HG03432 (cell line): ENCODE measurements at regions not wholly inside any gene's neighbourhood (a gene's known extent, or its start where the extent isn't known, plus 50 kb on each side); places are given as distances from the start of the nearest gene placed in this dataset.

ENCODE experiments used
- ATAC-seq: cut with Tn5 transposase; IDR thresholded peaks from one replicate; pipeline ENCODE4 v1.9.1; 2021; ENCODE audit warnings: mild to moderate bottlenecking, moderate library complexity; ENCODE audit not compliant: unreplicated experiment

DNA sequence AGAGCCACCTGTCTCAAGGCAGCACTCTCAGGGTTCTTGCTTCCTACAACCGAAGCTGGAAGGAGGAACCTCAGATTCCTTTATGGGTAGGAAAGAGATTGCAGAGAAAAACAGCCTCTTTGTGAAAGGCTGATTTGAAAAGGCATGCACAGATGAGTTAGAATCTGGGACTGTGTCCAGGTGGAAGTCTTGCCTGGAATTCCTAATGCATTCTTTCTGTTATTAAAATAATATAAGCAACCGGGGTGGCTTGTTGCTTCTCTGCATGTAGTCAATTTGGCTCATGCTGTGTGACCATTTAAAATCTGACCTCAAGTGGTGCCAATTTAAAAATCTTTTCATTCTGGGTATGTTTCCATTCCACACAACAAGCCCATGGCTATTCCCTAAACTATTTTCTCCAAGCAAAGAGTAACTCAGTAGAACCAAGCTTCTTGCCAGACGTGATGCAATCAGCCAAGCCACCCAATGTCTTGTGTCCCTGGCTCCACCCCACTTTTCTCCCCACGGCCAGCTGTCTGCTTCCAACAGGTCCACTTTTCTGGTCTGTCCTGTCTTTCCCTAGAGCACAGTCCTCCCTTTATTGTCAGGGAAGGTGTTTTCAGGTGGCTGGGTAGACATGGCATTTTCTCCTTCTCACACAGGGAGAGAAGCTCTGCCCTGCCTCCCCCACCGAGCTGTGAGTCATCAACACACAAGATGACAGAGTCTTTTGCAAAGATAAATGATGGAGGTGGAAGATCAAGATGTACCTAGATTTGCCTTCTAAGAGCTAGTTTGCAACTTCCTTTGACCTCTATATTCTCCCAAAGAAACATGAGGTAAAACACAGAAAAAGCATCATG, 394.3 kb downstream of the FOXO1 start:
- no peak for ATAC-seq

DNA sequence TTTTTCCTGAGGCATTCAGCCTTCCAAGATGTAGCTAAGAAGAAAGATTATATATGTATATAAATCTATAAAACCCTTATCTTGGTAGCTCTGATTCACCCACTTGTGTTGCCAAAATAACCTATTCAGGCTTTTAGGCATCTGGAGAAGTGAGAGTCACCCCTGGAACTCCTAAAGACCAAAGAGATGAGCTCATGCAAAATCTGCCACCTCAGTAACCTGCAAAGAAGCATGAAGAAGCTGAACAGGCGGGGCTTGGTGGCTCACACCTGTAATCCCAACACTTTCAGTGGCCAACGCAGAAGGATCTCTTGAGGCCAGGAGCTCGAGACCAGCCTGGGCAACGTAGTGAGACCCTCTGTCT, 393.7 kb downstream of the FOXO1 start:
- ATAC-seq = no peak

DNA sequence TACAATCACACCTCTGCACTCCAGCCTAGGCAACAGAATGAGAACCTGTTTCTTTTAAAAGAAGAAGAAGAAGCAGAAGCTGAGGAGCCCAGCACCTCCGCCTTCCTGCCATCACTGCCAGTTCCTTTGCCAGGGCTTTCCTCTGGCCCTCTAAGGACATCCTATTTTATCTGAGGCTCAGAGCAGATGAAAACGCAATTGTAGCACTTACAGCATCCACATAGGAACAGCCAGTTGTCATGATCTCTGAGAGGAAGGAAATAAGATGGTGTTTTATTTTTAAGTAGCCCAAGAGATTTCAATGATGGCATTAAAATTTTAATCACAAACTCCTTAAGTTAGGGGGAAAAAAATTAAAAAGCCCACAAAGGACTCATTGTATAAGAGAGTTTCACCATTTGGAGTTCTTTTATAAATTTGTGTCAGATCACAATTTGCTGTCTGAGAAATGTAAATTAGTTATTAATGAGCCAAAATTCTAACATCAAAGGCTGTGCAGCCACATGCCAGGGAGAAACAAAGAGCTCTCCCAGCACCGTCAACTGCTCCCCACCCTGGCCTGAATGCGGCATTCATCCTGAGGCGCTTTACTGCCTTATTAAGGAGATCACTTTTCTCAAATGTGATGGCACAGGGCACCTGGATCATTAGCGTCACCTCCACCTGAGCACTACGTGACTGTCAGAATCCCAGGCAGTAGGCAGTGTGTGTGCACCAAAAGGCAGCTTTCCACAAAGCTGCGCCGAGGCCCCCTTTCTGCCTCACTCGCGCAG, 393.0 kb downstream of the FOXO1 start:
- ATAC-seq = no peak

DNA sequence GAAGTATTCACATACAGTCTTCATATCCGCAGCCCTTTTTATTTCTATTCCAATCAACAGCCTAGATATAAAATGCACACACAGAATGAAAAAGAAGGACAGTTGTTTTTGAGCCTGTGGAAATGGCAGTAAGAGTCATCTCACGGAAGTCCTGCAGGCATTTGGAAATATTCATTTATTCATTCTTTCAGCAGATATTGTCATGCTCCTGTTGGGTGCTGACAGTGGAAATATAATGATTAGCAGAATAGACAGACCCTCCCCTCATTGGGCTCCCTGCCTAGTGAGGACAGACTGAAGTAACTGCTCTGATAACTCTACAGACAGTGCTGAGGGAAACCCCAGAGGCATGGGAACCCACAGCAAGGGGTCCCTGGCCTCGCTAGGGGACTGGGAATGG, 392.3 kb downstream of the FOXO1 start:
- no peak for ATAC-seq

DNA sequence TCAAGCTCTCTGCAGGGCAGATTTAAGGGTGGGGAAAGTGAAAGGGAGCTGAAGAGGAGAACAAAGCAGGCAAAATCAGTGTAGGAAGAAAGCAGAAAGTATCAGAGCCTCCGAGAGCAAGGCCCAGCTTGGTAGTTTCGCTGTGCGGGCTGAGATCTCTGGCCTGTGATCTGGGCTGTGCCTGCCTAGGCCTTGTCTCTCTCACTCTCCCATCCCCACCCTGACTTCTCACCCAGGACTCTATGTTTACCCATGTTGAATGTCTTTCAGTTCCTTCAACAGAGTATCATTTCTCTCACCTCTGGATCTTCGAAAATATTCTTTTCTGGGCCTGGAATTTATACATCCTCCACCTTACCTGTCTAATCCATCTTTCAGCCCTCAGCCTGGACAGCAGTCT, 391.3 kb downstream of the FOXO1 start:
- no peak for ATAC-seq

DNA sequence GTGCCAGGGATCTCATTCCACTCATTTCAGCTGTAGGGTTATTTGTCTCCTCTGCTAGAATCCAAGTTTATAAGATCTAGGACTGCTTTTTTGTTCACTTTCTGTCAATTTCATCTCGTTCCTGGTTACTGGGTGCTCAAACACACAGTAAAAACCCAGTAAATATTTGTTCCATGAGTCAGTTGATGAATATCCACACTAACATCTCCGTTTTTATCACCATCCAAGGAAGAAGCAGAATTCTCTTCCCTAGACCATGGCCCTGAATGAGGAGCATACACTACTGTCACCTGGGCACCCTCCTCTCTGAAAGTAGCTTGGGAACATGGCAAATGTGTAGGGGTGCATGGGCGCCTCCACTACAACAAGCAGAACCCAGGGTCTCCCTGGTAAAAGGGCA, 390.8 kb downstream of the FOXO1 start:
- ATAC-seq = no peak

DNA sequence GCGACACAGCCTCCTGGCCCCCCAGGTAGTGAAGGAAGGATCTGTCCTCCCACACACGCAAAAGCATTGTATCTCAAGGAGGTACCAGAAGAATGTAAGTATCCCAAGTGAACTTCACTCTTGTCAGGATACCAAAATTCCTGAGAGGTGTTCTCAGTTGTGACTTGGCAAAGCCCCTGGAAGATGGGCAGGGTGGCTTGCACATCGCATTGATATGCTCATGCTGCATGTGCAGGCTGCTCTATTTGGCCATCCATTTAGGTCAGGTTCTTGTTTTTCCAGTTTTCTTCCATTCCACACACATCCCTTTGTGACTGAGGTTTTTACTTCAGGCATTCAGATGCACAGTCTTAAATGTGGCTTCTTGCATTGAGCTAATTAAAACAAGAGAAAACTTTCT, 382.8 kb downstream of the FOXO1 start:
- no peak for ATAC-seq

DNA sequence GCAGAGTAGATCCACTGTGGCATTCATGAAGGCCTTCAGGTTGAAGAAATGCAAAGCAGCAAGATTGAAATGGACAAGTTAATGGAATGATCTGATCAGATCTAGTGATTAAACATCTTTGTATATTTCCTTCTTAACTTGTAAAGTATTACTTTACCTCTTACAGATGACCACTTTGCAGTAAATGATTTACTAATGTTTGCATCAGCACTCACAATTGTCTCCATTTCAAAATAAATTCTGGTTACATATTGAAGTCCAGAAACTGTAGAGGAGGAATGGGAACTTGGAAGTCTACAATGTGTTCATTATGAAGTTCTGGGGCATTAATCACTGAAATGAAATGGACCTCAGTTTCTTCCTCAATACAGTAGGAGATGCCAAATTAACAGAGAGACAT, 380.8 kb downstream of the FOXO1 start:
- no peak for ATAC-seq

DNA sequence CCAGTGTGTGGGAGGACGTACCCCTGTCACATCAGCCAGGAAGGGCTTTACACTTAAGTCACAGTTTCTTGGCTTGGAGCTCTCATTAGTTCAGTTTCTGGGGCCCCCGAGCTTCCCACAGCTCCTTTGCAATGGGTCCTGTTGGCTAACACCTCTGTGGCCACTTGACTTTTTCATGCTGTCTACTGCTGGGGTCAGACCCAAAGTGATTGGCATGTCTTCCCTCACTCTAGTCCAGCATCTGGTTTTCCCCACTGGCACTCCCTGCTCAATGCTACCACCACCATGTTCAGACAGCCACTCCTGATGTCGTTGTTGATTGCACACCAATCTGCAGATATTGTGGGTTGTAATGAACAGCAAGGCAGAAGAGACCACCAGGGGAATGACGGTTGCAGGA, 379.0 kb downstream of the FOXO1 start:
- ATAC-seq = no peak

DNA sequence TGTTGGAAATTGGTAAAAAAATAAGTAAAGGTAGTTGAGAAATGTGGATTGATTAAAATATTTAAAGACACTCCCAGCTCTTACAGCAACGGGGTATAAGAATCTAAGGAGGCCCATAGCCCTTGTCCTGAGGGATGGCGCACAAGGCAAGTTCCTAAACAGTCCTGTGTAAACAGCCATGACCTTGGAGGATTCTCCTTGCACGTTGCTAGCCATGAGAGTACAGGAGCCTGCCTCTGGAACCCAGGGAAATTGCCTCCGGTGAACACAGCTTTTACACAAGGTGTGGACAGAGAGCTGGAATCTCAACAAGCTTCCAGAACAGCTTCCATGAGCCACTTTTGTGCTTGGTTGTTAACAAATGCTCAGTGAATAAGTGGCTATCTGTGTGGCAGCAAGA, 378.2 kb downstream of the FOXO1 start:
- ATAC-seq = no peak

DNA sequence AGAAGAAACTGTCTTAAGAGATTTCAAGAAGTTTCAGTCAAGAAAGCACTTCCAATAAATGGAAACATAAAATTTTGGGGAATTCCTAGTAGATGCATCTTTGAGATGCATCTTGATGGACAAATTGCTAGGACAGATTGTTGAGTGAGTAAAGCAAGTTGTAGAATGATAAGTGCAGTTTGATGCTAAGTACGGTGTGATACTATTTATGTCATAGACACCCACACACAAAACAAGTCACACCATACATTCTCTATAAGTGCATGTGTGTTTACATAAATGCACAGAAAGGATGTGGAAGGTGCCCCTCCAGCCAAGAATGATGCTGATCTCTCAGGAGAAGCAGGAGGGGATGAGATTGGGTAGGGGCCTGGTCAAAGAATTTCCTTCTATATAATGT, 375.7 kb downstream of the FOXO1 start:
- ATAC-seq = no peak

DNA sequence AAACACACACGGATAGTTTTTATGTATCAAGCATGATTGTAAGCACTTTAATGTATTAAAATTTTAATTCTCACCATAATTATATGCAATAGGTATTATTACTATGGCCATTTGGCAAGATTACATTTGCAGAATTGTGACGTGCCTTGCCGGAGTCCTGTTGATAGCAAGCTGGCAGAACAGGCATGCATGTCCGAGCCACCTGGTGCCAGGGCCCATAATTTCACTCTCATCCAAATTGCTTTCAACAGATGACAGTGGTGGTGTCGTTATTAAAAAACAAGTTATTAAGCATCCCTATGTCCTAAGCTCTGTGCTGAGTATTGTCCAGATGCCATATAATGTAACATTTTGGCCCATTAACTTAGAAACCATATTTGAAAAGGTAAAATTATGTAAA, 374.3 kb downstream of the FOXO1 start:
- no peak for ATAC-seq

DNA sequence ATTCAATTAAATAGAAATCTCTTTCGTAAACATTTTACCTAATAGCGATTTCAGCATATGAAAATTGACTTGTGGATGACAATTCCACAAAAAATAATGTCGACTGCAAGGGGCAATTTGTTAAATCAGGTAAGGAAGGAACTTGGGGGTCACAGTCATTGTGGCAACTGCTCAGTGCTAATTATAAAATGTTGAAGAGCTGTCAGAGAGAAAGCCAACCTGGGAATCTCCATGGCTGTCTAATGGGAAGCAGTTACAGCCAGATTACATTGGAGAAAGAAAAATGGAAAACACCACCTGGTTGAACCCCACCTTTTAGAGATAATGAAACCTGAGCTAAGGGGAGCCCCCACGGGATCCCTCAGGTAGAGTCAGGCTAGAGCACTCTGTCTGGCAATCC, 373.9 kb downstream of the FOXO1 start:
- ATAC-seq = no peak

DNA sequence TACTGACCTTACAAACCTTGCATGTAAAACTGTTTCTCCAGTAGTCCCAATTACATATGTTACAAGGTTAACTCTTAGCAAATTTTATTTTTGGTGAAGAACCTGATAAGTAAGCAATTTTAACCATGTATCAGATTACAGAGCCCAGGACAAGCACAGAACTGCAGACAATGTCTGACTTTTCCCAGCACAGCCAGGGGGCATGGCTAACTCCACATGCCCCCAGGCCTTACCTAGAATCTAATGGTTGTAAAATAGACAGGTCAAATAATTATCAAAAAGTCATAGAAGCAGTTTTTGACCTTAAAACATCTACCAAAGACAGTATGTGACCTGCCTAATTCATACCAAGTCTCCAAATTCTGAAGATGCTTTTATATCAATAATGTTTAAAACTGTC, 364.1 kb downstream of the FOXO1 start:
- ATAC-seq = no peak

DNA sequence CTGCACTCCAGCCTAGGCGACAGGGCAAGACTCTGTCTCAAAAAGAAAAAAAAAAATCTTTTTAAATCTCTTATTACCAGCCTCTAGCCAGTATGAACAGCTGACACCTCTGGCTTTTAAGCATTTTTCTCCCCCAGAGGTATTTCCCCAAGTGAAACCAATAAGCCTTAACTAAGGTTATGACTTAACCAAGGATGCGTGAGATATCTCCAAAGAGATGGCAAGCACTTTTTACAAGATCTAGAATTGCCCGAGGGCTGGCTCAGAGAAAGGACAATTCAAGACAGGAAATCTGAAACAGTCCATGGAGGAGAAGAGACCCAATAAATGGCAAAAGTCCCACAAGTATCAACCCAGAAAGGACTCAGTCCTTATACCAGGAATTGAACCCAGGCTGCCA, 362.1 kb downstream of the FOXO1 start:
- ATAC-seq = no peak

DNA sequence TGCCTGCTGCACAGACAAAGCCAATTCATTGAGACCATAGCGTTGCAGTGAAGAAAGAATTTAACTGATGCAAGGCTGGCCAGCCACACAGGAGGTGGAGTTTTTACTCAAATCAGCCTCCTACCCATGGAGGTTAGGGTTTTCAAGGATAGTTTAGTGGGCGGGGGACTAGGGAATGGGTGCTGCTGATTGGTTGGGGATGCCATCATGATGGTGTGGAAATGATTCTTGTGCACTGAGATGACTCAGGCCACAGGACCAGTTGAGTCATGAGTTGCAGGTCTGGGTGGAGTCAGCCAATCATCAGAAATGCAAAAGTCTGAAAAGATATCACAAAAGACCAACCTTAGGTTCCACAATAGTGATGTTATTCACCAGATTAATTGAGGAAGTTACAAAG, 359.6 kb downstream of the FOXO1 start:
- no peak for ATAC-seq

DNA sequence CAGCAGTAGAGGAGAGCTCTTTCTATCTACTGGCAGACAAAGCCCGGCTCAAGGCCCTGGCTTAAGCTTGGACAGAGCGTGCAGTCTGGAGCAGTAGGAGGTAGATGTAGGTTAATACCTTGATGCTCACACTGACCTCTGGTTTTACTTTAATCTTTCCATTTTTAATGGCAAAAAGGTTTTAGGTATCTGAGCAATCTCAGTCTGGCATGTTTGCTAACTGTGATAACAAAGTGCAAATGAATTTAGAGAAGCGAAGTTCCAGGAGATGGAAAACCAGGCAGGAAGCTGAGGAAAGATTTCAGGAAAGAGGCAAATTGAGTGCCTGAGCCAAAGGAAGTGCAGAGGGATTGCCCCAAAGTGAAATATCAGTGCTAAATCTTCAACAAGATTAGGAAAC, 356.6 kb downstream of the FOXO1 start:
- ATAC-seq = no peak

DNA sequence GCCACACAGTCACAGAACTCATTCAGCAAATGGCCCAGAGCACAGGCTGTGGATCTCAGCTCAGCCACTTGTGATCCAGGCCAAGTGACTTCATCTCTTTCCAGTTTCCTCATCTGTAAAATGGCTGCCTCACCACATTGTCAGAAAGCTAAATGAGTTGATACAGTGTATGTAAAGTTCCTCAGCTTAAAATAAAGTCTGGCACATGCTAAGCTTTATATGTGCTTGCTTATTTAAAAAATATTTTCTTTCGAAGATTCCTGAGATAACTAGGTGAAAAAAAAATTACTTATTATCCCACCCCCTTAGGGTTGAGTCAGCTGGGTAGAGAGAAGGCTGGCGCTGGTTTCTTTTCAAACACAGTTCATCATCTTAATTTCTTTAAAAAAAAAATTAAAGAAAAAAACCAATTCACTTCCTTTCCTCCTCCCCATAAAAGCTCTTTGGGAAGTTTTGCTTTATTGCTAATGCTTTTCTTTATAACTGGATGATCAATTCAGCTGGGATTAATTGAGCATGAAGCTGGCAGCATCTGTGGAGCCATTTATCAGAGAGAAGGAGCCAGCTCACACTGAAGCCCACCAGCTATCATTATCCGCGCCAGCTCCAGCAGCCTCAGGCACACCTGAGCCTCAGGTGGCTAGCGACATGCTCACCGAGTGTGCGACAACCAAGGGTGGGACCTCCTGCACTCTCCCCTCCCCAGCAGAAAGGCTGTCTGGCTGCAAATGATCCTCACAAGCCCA, 354.9 kb downstream of the FOXO1 start:
- no peak for ATAC-seq

DNA sequence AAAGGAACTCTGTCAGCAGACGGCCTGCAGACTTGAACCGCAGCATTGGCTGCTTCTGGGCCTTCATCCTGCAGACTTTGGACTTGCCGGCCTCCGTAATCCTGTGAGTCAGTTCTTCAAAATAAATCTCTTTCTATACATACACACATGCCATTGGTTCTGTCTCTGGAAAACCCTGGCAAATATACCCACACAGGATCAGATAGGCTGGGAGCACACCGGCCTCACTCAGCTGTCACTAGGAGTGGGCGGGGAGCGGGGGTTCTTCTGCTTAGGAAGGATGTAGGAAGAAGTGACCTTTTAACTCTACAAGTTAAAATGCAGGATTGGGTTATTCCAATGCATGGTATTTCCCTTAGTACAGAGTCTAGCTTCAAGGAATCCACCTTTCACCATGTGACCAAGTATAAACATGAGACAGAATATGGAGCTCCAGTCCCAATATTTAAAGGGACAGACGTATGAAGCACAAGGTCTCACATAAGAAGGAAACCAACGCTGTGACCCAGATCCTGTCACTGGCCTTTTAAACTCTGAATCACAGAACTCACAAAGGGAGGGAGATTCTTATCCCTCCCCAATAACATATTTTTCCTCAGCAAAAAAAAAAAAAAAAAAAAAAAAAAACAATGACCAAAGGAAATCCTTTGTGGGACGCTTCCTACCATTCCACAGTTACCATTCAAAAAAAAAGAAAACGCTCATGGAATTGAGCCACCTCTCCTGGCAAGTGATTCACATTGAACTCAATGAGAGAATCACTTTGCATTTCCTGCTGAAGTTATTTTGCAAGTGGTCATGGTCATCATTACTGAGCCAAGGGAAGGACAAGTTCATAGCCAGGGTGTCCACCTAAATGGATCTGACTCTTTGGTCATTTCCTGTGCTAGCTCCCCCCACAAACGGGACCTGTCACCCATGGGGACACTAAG, 352.9 kb downstream of the FOXO1 start:
- ATAC-seq = no peak

DNA sequence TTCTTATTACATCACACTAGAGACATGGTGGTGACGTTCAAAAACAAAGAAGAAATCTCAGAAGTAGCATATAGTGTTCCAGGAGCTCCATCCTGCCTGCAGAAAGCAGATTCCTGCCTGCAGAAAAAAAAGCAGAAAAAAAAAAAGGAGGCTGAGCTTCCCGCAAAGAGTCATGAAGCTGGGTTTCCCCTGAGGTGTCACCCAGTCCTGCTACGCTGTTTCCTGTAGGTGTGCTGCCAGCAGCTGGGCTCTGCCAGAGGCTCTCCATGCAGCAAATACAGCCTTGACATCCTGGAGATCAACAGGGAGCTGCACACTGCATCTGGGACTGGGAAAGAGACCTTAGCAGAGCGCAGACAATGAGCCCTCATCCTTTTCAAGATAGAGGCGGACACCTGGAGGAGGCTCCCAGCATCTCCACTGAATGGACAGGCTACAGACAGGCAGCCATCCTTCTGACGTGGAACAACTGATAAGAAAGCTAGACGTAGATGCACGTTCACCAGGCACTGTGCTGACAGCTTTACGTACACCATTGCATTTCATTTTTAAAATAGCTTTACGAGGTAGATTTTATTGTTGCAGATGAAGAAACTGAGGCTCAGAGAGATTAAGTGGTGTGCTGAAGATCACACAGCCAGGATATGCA, 350.9 kb downstream of the FOXO1 start:
- ATAC-seq = no peak
